ENCODE measurements at regions not wholly inside any gene's neighbourhood (a gene's known extent, or its start where the extent isn't known, plus 50 kb on each side); places are given as distances from the start of the nearest gene placed in this dataset.
A peak's percentile ranks its signal among the peaks of the same experiment; 100 is the strongest.

DNA sequence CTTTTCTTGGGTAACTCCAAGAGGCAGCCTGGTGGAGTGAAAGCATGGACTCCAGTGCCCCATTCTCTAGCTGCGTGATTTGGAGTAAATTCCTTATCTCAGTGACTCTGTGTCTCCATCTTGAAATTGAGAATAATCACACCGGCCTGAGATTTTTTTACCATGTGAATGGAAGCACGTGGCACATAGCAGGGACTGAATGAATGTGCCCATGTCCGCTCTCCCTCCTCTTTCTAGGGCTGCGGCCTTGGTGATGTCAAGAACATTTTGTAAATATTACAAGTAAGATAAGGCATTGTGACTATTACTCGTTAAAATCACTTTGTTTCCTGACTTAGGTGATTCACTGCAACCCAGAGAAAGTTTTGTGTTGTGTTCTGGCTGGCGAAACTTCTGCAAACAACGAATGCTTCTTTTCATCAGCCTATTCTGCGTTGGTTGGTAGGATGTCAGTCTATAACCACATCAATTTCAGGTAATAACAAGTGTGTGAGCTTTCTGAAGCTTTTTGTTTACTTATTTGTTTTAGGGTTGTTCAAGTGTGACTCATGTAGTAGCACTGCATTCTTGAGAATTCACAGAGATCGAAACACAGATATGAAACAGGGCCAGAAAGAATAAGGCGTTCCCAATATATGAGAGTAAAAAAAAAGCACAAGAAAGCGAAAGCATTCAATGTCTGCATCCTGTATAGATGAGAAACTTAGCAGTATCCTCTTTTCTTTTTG is 135.7 kb upstream of the SLC45A1 start:
- peaks cover 12% of the 10 kb centered on the region for H3K36me3 Mint-ChIP-seq (ENCODE audit: low read depth)
- no peaks in the 10 kb centered on the region for H3K4me1 Mint-ChIP-seq
- H3K27me3 Mint-ChIP-seq (ENCODE audit: low read depth), result no peaks in the 10 kb centered on the region
- H3K9me3 Mint-ChIP-seq, result peaks cover 16% of the 10 kb centered on the region
- peak overlapping the region in 1 of 3 experiments; percentile 4 for H3K27ac Mint-ChIP-seq
- H3K4me3 Mint-ChIP-seq, result no peak overlapping the region
- TF ChIP-seq, protein P1, sequence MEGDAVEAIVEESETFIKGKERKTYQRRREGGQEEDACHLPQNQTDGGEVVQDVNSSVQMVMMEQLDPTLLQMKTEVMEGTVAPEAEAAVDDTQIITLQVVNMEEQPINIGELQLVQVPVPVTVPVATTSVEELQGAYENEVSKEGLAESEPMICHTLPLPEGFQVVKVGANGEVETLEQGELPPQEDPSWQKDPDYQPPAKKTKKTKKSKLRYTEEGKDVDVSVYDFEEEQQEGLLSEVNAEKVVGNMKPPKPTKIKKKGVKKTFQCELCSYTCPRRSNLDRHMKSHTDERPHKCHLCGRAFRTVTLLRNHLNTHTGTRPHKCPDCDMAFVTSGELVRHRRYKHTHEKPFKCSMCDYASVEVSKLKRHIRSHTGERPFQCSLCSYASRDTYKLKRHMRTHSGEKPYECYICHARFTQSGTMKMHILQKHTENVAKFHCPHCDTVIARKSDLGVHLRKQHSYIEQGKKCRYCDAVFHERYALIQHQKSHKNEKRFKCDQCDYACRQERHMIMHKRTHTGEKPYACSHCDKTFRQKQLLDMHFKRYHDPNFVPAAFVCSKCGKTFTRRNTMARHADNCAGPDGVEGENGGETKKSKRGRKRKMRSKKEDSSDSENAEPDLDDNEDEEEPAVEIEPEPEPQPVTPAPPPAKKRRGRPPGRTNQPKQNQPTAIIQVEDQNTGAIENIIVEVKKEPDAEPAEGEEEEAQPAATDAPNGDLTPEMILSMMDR (IDR thresholded peaks at IDR 0.05; ENCODE audit: unreplicated experiment in 3 of 3), result no peak

DNA sequence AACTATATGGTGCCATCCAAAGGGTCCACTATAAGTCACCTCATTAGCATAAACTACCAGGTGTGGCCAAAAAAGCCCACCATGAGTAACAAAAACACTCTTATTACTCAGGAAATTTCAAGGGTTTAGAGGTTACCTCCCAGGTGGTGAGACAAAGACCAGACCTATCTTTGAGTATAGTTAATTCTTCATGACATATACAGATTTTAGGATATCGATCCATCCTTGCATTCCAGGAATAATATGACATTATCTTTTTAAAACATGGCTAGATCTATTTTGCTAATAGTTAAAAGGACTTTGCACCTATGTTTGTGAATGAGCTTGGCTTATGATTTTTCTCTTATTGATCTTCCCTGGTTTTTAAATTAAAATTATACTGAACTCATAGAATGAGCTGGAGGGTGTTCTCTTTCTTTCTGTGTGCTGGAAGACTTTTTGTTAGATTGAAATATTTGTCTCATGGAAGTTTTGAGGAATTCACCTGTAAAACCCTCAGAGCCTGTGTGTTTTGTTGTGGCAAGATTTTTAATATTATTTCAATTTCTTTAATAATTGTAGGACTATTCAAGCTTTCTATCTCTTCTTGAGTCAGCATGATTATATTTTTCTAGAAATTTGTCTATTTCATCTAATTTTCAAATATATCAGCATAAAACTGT is 138.7 kb upstream of the SLC45A1 start:
- Mint-ChIP-seq H3K4me3 (no peak overlapping the region), H3K4me1 (no peaks in the 10 kb centered on the region), H3K27ac (no peak overlapping the region)

DNA sequence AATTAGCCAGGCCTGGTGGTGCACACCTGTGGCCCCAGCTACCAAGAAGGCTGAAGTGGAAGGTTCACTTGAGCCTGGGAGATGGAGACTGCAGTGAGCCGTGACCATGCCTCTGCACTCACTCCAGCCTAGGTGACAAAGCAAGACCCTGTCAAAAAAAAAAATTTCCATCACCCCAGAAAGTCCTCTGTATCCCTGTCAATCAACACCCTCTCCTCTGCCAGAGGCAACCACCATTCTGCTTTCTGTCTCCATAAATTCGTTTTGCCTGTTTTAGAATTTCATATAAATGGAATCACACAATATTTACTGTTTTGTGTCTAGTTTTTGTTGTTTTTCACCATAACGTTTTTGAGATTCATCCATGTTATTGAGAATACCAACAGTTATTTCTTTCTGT is 141.6 kb upstream of the SLC45A1 start:
- Mint-ChIP-seq H3K9me3 (peaks cover 16% of the 10 kb centered on the region), H3K27me3 (ENCODE audit: low read depth) (peaks cover 6% of the 10 kb centered on the region), H3K4me3 (no peak overlapping the region), H3K36me3 (ENCODE audit: low read depth) (peaks cover 12% of the 10 kb centered on the region), H3K27ac (no peak overlapping the region), H3K4me1 (no peaks in the 10 kb centered on the region)
- TF ChIP-seq, protein P1 (IDR thresholded peaks at IDR 0.05; ENCODE audit: unreplicated experiment in 3 of 3), result no peak

More for the DNA sequence above, 138.7 kb upstream of the SLC45A1 start:
- TF ChIP-seq, protein P1 (IDR thresholded peaks at IDR 0.05; ENCODE audit: unreplicated experiment in 3 of 3), result no peak
- peaks cover 16% of the 10 kb centered on the region for H3K9me3 Mint-ChIP-seq
- no peaks in the 10 kb centered on the region for H3K27me3 Mint-ChIP-seq (ENCODE audit: low read depth)
- peaks cover 12% of the 10 kb centered on the region for H3K36me3 Mint-ChIP-seq (ENCODE audit: low read depth)

DNA sequence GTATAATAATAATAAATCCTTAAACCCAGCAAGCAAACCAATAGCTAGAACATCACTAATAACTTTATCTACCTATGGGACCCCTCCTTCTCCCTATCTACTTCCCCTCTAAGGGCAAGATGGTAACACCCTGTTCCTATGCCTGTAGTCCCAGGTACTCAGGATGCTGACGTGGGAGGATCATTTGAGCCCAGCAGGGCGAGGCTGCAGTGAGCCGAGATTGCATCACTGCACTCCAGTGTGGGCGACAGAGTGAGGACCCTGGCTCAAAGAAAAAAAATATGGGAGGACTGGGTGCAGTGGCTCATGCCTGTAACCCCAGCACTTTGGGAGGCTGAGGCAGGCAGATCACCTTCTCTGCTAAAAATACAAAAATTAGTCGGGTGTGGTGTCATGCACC is 143.1 kb upstream of the SLC45A1 start:
- Mint-ChIP-seq H3K27ac (no peak overlapping the region), H3K4me3 (no peak overlapping the region), H3K9me3 (peaks cover 14% of the 10 kb centered on the region), H3K36me3 (ENCODE audit: low read depth) (peaks cover 12% of the 10 kb centered on the region), H3K4me1 (peaks cover 4% of the 10 kb centered on the region), H3K27me3 (ENCODE audit: low read depth) (peaks cover 6% of the 10 kb centered on the region)
- TF ChIP-seq, protein P1 (IDR thresholded peaks at IDR 0.05; ENCODE audit: unreplicated experiment in 3 of 3), result no peak

DNA sequence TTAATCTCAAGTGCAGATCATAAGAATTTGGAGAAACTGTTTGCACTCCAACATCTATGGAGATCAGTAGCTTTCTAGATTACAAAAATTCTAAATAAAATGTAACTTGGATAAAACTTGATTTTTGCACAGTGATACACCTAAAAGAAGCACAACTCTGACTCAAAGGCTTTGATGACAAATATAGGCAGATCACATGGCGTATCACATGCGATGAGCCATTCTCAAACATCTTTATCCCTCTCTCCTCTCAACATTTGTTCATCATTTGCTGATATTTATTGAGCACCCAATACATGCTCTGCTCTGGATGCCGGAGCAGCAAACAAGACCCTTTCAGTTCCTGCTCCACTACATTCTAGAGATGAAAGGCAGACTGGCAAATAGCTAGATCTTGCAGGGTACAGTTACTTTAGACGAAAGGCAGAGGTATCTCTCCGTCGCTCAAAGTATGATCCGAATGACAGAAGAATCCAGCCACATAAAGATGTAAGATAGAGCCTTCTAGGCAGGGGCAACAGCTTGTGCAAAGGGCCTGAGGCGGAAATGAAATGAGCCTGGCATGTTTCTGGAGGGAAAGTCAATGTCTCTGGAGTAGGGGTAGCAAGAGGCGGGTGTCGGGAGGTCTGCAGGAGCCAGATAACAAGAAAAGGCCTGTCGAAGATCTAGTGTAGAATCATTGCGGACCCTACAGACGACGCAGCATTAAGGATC is 145.8 kb upstream of the ERRFI1 start:
- H3K4me1 Mint-ChIP-seq, result peaks cover 14% of the 10 kb centered on the region
- no peaks in the 10 kb centered on the region for H3K36me3 Mint-ChIP-seq (ENCODE audit: low read depth)
- peaks cover 6% of the 10 kb centered on the region for H3K27me3 Mint-ChIP-seq (ENCODE audit: low read depth)
- H3K4me3 Mint-ChIP-seq, result no peak overlapping the region
- TF ChIP-seq, protein P1 (IDR thresholded peaks at IDR 0.05; ENCODE audit: unreplicated experiment in 3 of 3), result no peak
- H3K9me3 Mint-ChIP-seq, result no peaks in the 10 kb centered on the region
- peak overlapping the region in 1 of 3 experiments; percentile 19 for H3K27ac Mint-ChIP-seq

Data from nephron (organoid).